SH-SY5Y (cell line): ENCODE measurements at regions not wholly inside any gene's neighbourhood (a gene's known extent, or its start where the extent isn't known, plus 50 kb on each side); places are given as distances from the start of the nearest gene placed in this dataset.

Experiments used
- GATA2 ChIP-seq: IDR thresholded peaks from 2 replicates; pipeline ENCODE4 v1.6.1; 2011; ENCODE audit warnings: mild to moderate bottlenecking, low read depth, low read length
- GATA3 ChIP-seq: IDR thresholded peaks from 2 replicates; pipeline ENCODE4 v1.6.1; 2011; ENCODE audit warnings: low read depth, mild to moderate bottlenecking, low read length, moderate library complexity

DNA sequence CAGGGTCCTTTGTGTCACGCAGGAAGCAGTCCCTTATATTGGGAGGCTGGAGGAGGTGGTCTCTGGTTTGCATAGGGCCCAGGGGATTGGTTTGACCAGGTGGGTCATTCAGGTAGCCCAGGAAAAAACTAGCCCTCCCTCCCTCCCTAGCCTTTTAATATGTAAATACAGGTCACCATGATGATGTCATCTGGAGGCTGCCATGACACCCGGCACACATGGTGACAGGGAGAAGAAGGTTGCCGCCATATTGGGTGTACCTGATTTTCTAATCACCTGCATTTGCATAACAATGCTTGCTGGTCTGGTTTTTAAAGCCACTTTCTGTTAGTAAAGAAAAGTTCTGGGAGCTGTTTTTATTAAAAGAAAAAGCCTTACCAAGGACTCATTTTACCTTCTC lies 791.0 kb upstream of the ADGRL4 start:
- TF ChIP-seq GATA3: no peak
- TF ChIP-seq GATA2: no peak

GRCh38 chr1:79796434-79796833 lies 789.9 kb upstream of the ADGRL4 start:
- TF ChIP-seq GATA2: no peak

DNA sequence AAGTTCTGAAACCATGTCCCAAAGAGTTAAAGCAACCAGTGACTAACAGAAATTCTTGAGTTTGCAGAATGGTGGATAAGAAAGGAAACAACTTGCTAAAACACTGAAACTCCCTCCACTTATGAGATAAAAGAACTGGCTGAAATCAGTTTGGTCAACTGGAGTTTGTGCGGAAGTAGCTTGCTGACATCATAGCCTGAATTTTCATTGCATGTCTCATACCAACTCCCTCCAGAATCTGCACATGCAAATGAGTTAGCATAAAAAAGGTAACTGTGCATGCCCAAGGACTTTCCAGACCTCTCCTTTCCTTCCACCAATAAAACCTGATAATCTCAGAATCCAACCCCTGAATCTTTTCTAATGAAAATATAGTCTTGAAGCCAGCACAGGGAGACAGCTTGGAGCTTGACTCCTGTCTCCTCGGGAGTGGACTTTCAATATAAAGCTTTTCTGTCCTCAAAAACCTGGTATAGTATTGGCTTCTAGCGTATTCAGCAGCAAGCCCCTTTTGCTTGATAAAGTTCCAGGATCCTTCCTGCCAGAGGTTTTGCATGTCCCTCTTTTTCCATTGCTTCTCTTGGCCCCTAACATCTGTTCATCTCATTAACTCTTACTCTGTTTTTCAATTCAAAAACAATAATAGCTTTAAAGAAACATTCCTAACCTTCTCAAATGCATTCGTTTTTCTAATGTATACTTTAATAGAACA lies 785.8 kb upstream of the ADGRL4 start:
- TF ChIP-seq GATA3: no peak
- no peak for TF ChIP-seq GATA2

DNA sequence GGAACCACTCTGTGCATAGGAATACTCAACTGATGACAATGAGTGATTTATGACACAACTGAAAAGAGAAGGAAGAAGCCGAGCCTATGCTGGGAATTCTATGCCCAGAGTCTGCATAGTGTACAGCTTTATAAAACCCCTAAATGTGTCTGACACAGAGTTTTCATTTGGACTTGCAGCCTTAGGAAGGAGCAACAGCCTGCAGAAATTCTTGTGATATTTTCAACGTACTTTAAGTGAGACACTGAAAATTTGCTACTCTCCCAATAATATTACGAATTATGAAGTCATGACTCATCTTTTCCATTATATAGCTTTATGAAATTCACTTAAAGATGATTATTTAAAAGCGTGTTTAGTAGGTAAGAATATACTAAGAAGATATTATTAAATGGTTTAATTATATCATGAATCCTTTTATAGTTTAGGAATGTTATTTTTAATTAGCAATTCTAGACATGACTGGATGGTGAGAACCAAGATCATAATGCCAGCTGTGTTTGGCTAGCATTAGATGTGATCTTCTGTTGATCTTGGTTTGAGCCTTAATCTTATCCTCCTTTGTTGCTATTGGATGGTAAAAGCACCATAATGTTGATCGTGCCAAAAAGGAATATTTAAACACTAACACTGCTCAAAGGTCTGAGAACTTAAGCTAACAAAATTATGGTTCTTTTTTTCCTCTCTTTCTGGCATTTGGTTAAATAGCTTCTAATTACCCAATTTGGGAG lies 785.1 kb upstream of the ADGRL4 start:
- no peak for TF ChIP-seq GATA2
- TF ChIP-seq GATA3: no peak

- TF ChIP-seq GATA3: no peak
- no peak for TF ChIP-seq GATA2
Measured at GRCh38 chr1:79790950-79791349, 784.4 kb upstream of the ADGRL4 start.

- no peak for TF ChIP-seq GATA2
- no peak for TF ChIP-seq GATA3
Measured at GRCh38 chr1:79787631-79788030, 781.1 kb upstream of the ADGRL4 start.

- TF ChIP-seq GATA2: no peak
- TF ChIP-seq GATA3: no peak
Measured at GRCh38 chr1:79785964-79786363, 779.4 kb upstream of the ADGRL4 start.

- TF ChIP-seq GATA3 (no peak), GATA2 (no peak)
Measured at GRCh38 chr1:79785561-79785960, 779.0 kb upstream of the ADGRL4 start.

- TF ChIP-seq GATA2 (no peak), GATA3 (no peak)
Measured at GRCh38 chr1:79781261-79781660, 774.7 kb upstream of the ADGRL4 start.

GRCh38 chr1:79777481-79778219 lies 771.1 kb upstream of the ADGRL4 start:
- TF ChIP-seq GATA3 (no peak), GATA2 (no peak)

- TF ChIP-seq GATA3 (no peak), GATA2 (no peak)
Measured at GRCh38 chr1:79775402-79775801, 768.9 kb upstream of the ADGRL4 start.

DNA sequence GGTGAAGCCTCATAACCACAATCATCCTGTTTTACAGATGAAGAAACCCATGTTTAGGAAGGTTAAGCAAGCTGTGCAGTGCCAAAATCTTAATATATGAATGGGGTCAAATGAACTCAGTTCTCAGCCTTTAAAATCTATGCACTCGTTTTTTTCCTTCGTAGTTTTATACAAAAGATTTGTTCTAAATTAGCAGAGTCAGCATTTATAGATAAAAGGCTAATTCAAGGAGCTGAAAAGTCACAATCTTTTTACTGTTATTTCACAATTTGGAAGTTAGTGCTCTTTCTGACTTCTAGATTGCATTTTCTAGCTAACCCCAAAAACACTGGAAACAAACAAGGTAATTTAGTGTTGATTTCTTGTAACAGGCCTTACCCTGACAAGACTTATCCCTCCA lies 766.9 kb upstream of the ADGRL4 start:
- TF ChIP-seq GATA3 (no peak), GATA2 (no peak)

DNA sequence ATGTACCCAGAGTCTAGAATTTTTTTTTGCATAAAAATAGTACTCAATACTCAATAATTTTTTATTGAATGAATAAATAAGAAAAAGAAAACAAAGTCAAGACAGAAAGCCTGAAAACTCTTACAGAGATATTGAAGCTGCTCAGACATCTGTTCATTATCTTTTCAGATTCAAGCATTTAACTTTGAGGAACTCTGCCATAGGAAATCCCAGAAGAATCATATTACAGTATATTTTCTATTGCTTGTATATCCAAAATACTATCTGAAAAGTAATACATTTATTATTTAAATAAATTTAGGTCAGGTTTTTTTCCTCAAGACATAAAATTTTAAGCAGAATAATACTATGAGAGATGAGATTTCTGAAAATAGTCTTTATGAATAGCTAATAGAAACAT lies 755.9 kb upstream of the ADGRL4 start:
- no peak for TF ChIP-seq GATA2
- no peak for TF ChIP-seq GATA3

DNA sequence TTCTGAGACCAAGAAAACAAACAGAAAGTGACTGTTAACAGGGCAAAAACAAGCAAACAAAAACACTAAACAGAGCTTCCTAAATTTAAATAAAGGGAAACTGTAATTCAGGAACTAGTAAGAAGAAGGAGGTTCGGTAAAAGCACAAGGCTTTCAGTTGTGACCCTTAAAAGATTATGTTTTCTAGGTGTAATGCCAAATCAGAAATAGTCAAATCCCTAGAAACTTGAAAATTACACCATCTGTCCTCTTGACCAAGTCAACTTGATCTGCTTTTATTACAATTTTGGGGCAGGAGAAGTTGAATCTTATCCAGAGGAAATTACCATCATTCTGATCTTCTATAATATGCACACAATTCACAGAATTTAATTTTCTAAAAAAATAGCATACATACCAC lies 754.0 kb upstream of the ADGRL4 start:
- TF ChIP-seq GATA3 (no peak), GATA2 (no peak)

GRCh38 chr1:79749607-79750006 lies 743.1 kb upstream of the ADGRL4 start:
- no peak for TF ChIP-seq GATA2
